Stomach (tissue), 4 donors: ENCODE measurements at regions not wholly inside any gene's neighbourhood (a gene's known extent, or its start where the extent isn't known, plus 50 kb on each side); places are given as distances from the start of the nearest gene placed in this dataset.

Source experiments
- EP300 ChIP-seq: sonication (generic); formaldehyde crosslinking; IDR thresholded peaks from one replicate; pipeline ENCODE4 v1.6.1; 2017; ENCODE audit warnings: antibody characterized with exemption
- POLR2A ChIP-seq, 4 donors: fragments of 450-650 bp; IDR thresholded peaks; one replicate each; pipeline ENCODE4 v1.6.1; 2016; ENCODE audit warnings: antibody characterized with exemption in 4 of 4, control low read depth in 2 of 4, mild to moderate bottlenecking in 1 of 4, moderate library complexity in 1 of 4
- TF ChIP-seq, protein P1 (sequence below), 7 experiments: fragments of 450-650 bp in 4 of 7; fragments of 200-600 bp in 3 of 7; sonication (generic) in 3 of 7; IDR thresholded peaks; one replicate each; pipeline ENCODE4 v1.5.1; 2016 to 2019; ENCODE audit warnings: antibody characterized with exemption in 7 of 7, control low read depth in 2 of 7, mild to moderate bottlenecking in 1 of 7

DNA sequence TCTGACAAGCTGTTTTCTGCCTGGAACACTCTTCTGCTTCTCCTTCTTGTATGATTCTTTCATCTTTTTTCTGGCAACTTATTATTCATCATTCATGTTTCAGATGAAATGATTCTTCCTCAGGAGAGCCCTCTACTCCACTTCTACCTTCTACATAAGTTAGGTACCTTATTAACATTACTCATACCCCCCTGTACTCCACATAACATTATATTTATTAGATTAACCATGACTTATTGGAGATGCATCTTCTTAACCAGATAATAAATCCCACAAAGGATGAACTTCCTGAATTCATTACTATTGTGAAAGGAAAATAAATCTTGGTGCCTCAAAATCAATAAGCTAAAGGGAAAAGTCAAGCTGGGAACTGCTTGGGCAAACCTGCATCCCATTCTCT is 1636.5 kb upstream of the FLRT2 start:
- TF ChIP-seq POLR2A (IDR thresholded peaks at IDR 0.05), result no peak
- TF ChIP-seq, protein P1, sequence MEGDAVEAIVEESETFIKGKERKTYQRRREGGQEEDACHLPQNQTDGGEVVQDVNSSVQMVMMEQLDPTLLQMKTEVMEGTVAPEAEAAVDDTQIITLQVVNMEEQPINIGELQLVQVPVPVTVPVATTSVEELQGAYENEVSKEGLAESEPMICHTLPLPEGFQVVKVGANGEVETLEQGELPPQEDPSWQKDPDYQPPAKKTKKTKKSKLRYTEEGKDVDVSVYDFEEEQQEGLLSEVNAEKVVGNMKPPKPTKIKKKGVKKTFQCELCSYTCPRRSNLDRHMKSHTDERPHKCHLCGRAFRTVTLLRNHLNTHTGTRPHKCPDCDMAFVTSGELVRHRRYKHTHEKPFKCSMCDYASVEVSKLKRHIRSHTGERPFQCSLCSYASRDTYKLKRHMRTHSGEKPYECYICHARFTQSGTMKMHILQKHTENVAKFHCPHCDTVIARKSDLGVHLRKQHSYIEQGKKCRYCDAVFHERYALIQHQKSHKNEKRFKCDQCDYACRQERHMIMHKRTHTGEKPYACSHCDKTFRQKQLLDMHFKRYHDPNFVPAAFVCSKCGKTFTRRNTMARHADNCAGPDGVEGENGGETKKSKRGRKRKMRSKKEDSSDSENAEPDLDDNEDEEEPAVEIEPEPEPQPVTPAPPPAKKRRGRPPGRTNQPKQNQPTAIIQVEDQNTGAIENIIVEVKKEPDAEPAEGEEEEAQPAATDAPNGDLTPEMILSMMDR (IDR thresholded peaks at IDR 0.05), result no peak
- no peak for TF ChIP-seq EP300
